ENCODE measurements at regions not wholly inside any gene's neighbourhood (a gene's known extent, or its start where the extent isn't known, plus 50 kb on each side); places are given as distances from the start of the nearest gene placed in this dataset.
"Not testable (repeated sequence)": the region's sequence is repeated elsewhere in the genome, so short reads cannot be mapped to it uniquely, and the experiment has no call there.

- DNase-seq = no peak
These were observed 110.7 kb upstream of the FST start for GRCh38 chr5:53369681-53370080.

GRCh38 chr5:53373451-53374158 lies 106.8 kb upstream of the FST start:
- no peak for DNase-seq

DNA sequence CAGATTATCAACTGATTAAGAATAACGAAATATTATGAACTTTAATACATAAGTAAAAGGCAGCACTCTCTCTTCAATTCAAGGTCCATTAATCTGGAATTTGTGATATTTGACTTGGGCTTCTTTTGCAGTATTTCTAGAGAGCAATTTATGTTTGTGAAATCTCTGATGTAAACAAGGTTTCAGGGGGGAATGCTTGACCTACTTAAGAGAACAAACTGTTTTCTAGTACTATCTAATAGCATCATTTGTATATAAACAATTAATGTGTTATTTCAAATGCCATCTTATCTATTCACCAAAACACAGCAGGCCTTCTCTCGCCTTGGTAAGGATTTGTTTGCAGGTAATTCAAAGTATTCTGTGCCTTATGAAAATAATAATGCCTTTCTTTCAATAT lies 103.6 kb upstream of the FST start:
- no peak for DNase-seq

DNA sequence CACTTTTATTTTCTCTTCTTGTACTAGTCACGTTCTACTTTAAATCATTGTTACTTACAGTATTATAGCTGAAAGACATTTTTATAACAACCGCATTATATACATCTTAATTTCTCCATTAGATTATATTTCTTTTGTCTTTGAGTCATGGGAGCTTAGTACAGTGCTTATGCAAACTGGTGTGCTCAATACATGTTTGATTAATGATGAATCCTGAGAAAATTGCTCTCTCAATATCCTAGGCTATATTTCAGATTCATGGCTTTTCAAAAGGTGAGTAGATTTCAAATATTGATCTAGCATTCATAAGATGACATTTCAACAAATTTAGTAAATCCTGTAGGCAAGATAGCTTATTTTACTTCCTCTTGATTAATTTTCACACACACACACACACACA lies 102.2 kb upstream of the FST start:
- DNase-seq = no peak

GRCh38 chr5:53378590-53379247 lies 101.7 kb upstream of the FST start:
- DNase-seq = no peak

- no peak for DNase-seq
These were observed 94.1 kb upstream of the FST start for GRCh38 chr5:53386341-53386740.

- no peak for DNase-seq
These were observed 91.3 kb upstream of the FST start for GRCh38 chr5:53389093-53389492.

GRCh38 chr5:53392073-53392472 lies 88.4 kb upstream of the FST start:
- no peak for DNase-seq

- no peak for DNase-seq
These were observed 85.6 kb upstream of the FST start for GRCh38 chr5:53394808-53395207.

- no peak for DNase-seq
These were observed 83.2 kb upstream of the FST start for GRCh38 chr5:53397141-53397757.

DNA sequence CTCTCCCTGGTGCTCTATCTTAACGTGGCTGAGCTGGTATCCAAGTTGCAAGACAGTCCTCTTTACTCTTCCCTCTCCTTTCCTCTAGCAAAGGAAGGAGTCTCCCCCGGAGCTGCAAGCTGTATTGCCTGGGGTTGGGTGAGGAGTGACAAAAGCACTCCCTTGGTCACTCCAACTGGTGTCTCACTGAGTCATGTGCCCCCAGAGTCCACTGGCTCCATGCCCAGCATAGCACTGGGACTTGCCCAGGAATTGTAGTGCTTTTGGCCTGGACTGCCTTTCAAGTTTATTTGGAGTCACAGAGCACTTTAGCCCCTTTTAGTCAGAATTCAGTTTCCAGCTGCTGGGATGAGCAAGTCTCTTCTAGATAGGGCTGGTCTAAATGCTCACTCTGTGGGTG lies 82.6 kb upstream of the FST start:
- DNase-seq = no peak

DNA sequence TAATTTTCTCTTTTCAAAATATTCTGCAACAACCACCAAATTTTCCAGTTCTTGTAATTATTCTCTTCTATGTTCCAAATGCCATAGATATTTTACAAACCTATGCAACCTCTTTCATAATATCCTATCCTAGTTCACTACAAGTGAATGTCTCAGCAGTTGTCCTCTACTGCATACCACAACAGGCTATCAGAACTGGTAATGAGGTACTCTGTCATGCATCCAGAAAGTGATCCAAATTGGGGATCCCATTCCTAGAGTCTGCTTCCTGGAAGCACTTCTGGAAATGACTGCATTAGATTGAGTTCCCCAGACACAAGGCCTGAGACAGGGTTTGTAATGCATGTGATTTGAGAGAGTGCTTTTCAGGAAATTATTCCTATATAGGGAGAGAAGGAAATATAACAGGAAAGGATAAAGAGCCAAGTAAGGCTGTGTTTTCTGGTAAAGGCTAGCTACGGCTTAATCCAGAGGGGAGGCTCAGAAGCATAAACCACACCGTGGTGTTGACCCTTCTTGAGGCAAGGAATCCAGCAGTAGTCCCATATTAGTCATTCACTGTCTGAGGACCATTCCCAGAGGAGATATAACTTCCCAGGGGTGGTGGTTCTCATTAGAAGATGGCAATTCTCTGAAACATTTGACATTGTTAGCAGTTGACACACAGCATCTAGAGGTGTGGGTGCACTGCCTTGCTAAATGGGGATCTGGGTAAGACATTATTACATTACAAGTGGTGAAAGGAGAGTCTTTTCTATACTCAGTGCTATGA lies 80.3 kb upstream of the FST start:
- DNase-seq = no peak

DNA sequence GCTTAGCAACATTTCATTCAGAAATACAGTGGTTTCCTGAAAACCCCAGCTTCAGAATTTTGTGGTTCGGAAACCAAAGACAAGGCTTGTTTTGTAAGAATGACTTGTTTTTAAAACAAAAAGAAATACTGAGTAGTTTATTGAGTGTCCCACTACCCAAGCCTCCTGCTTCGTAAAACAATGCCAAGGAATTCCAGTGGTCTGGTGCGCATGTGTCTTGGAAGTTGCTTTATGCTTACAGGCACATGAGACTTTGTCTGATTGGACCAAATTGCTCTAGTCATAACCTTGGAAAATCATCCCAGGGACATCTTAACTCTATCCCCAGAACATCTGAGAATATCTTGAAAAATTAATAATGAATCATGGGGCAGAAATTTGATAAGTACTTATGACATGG lies 77.1 kb upstream of the FST start:
- DNase-seq = no peak

GRCh38 chr5:53403758-53404157 lies 76.7 kb upstream of the FST start:
- DNase-seq = no peak

DNA sequence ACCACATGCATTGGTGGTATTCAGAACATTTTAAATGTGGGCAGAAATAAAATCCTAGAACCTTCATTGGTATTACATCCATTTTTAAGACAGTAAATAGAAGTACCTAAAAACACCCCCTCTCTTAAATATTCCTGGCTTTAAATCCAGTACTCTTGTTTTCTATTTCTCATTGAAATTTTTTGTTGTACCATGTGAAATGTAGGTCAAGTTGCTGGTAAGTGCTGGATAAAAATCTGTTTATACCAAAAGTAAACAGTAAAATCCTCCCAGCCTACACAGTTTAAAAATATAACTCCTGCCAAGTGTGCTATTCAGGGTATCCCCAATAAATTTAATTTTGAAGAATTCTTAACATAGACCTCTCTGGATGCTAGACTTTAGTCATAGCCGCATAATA lies 75.0 kb upstream of the FST start:
- DNase-seq = no peak

GRCh38 chr5:53406630-53407316 lies 73.7 kb upstream of the FST start:
- no peak for DNase-seq

DNA sequence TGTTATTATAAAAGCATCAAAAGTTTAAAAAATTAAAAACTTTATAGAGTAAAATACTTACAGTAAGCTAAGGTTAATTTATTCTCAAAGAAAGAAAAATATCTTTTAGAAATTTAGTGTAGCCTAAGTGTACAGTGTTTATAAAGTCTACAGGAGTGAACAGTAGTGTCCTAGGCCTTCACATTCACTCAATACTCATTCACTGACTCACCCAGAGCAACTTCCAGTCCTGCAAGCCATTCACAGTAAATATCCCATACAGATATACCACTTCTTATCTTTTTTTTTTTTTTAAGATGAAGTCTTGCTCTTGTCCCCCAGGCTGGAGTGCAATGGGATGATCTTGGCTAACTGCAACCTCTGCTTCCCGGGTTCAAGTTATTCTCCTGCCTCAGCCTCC lies 73.1 kb upstream of the FST start:
- DNase-seq = no peak

- peak; percentile 12 for DNase-seq
These were observed 69.0 kb upstream of the FST start for GRCh38 chr5:53411388-53411787.

- not testable (repeated sequence) for DNase-seq
These were observed 67.9 kb upstream of the FST start for GRCh38 chr5:53412499-53412898.

DNA sequence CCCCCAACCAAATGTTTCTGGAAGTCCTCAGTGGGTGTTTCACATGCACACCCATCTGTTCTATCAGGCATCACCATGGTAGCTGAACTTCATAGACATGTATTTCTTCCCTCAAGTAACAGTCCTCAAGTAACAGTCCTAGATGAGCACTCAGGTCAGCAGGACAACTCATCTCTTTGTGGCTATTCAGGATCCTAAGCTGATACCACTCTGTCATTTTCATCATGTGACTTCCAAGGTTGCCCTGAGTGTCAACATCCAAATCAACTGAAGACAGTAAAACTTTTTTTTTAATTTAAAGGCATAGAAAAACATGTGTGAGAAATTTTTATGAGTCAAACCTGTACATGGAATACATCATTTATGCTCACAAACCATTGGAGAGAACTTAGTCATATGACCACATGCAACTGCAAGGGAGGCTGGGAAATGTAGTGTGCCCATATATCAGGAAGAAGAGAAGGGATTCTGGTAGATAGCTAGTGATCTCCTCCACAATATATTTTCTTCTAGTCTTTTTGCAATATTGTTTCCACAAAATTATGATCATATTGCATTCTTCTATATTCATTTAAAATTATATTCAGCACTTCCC lies 64.2 kb upstream of the FST start:
- no peak for DNase-seq

DNA sequence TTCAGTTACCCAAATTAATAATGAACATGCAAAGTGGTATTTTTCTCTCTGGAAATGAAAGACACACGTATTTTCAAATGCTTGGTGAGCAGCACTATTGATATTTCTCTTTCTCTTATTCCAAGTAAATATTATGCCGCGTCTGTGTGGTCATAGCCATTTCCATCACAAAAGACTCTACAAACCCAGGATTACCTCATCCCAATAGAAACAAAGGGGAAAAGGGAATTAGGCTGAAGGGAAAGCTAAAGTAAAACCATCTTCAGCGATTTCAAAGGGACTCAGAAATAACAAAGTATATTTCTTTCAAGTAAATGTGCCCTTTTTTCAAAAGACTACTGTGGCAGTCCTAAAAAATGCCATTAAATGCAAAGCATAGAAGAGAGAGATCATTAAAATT lies 62.0 kb upstream of the FST start:
- DNase-seq = no peak

GRCh38 chr5:53418826-53419658 lies 61.4 kb upstream of the FST start:
- no peak for DNase-seq

Measured in suppressor macrophage treated with lipopolysaccharide for 4 hours (primary cell).